SK-N-SH (cell line): ENCODE measurements at regions not wholly inside any gene's neighbourhood (a gene's known extent, or its start where the extent isn't known, plus 50 kb on each side); places are given as distances from the start of the nearest gene placed in this dataset.

Experiments used
- CTCF ChIA-PET: fragments of 300-600, 350-600 bp; formaldehyde crosslinking; extraction: SDS; loops from one replicate; lab custom pipeline; 2021; lab: Yijun Ruan, JAX
- POLR2A ChIA-PET: fragments of 350-600 bp; sonication (Branson Sonifier 250); formaldehyde crosslinking; extraction: SDS; loops from one replicate; lab custom pipeline; 2020; ENCODE audit warnings: antibody characterized with exemption, inconsistent platforms; lab: Yijun Ruan, JAX
- DNase-seq: peaks from one replicate; pipeline ENCODE4 v3.0.0; 2012
- H2AFZ ChIP-seq: fragments of 200-600 bp; sonication (generic); 2 replicates; pipeline ENCODE4 v1.8.1; 2016; ENCODE audit warnings: antibody characterized with exemption, mild to moderate bottlenecking, low read depth
- H3F3A ChIP-seq: fragments of 200-600 bp; sonication (generic); replicated peaks from 2 replicates; pipeline ENCODE3; 2016; ENCODE audit warnings: antibody characterized with exemption, mild to moderate bottlenecking; ENCODE audit not compliant: insufficient read depth
- H3K27ac ChIP-seq, 2 experiments: fragments of 200-500 bp in 1 of 2; fragments of 200-600 bp in 1 of 2; sonication (Bioruptor generic) in 1 of 2; sonication (generic), shearing (Covaris generic) in 1 of 2; 2 replicates each; pipeline versions ENCODE4 v1.5.1 to v1.6.1; 2014 to 2016; ENCODE audit warnings: low read depth in 2 of 2, inconsistent platforms in 1 of 2, low read length in 1 of 2, mild to moderate bottlenecking in 1 of 2, mixed read lengths in 1 of 2
- H3K27me3 ChIP-seq: fragments of 200-600 bp; sonication (generic), shearing (Covaris generic); 2 replicates; pipeline ENCODE4 v1.6.1; 2016; ENCODE audit warnings: mixed run types; ENCODE audit not compliant: insufficient read depth
- H3K36me3 ChIP-seq, 2 experiments: fragments of 200-500 bp in 1 of 2; fragments of 200-600 bp in 1 of 2; sonication (Bioruptor generic) in 1 of 2; sonication (generic) in 1 of 2; replicated peaks in 1 of 2; 2 replicates each; pipeline versions ENCODE3 to v1.5.1; 2014 to 2016; ENCODE audit warnings: low read length in 1 of 2, mild to moderate bottlenecking in 1 of 2; ENCODE audit not compliant: insufficient read depth in 2 of 2, control insufficient read depth in 1 of 2
- H3K4me1 ChIP-seq, 2 experiments: fragments of 200-500 bp in 1 of 2; fragments of 200-600 bp in 1 of 2; sonication (Bioruptor generic) in 1 of 2; sonication (generic), shearing (Covaris generic) in 1 of 2; 2 replicates each; pipeline versions ENCODE4 v1.5.1 to v1.6.1; 2014 to 2016; ENCODE audit warnings: low read depth in 1 of 2, low read length in 1 of 2, mixed run types in 1 of 2; ENCODE audit not compliant: insufficient read depth in 2 of 2, control insufficient read depth in 1 of 2
- H3K4me2 ChIP-seq: fragments of 200-600 bp; sonication (generic), shearing (Covaris generic); 2 replicates; pipeline ENCODE4 v1.6.1; 2017; ENCODE audit warnings: mixed run types
- H3K4me3 ChIP-seq, 2 experiments: fragments of 200-500 bp in 1 of 2; fragments of 200-600 bp in 1 of 2; sonication (Bioruptor generic) in 1 of 2; sonication (generic), shearing (Covaris generic) in 1 of 2; 2 replicates each; pipeline versions ENCODE4 v1.5.1 to v1.8.1; 2014 to 2016; ENCODE audit warnings: low read depth in 2 of 2, inconsistent platforms in 1 of 2, low read length in 1 of 2, mild to moderate bottlenecking in 1 of 2, mixed read lengths in 1 of 2, moderate library complexity in 1 of 2
- H3K79me2 ChIP-seq: fragments of 200-600 bp; sonication (generic); 2 replicates; pipeline ENCODE4 v1.8.1; 2017; ENCODE audit warnings: mild to moderate bottlenecking; ENCODE audit not compliant: insufficient read depth
- H3K9ac ChIP-seq: fragments of 200-600 bp; sonication (generic); 2 replicates; pipeline ENCODE4 v1.6.1; 2017; ENCODE audit warnings: mixed run types
- H3K9me2 ChIP-seq: fragments of 200-600 bp; sonication (generic); 2 replicates; pipeline ENCODE4 v1.6.1; 2017; ENCODE audit warnings: mixed run types
- H3K9me3 ChIP-seq: fragments of 200-600 bp; sonication (generic); 2 replicates; pipeline ENCODE4 v1.6.1; 2017; ENCODE audit warnings: mixed run types, mild to moderate bottlenecking, moderate library complexity
- H4K20me1 ChIP-seq: fragments of 200-600 bp; sonication (generic); 2 replicates; pipeline ENCODE4 v1.6.1; 2017; ENCODE audit warnings: mild to moderate bottlenecking, mixed run types; ENCODE audit not compliant: insufficient read depth
- EZH2phosphoT487 ChIP-seq: fragments of 200-600 bp; sonication (generic); IDR thresholded peaks from 2 replicates; pipeline ENCODE4 v1.6.1; 2017; ENCODE audit warnings: low read depth, mixed run types, mild to moderate bottlenecking, antibody characterized with exemption, moderate library complexity, borderline replicate concordance
- GABPA ChIP-seq: IDR thresholded peaks from 2 replicates; pipeline ENCODE4 v1.4.0; 2012; ENCODE audit warnings: low read depth, mild to moderate bottlenecking
- IRF3 ChIP-seq: fragments of 150-350 bp; IDR thresholded peaks from 2 replicates; pipeline ENCODE4 v1.6.1; 2016; ENCODE audit warnings: mild to moderate bottlenecking, low read depth, low read length
- MEF2A ChIP-seq: IDR thresholded peaks from 2 replicates; pipeline ENCODE4 v1.4.0; 2012; ENCODE audit warnings: low read depth, borderline replicate concordance
- NFIC ChIP-seq: IDR thresholded peaks from 2 replicates; pipeline ENCODE4 v1.4.0; 2012; ENCODE audit warnings: borderline replicate concordance
- NRF1 ChIP-seq: IDR thresholded peaks from 2 replicates; pipeline ENCODE4 v1.6.1; 2012; ENCODE audit warnings: low read depth, mild to moderate bottlenecking, low read length
- RAD21 ChIP-seq: IDR thresholded peaks from 2 replicates; pipeline ENCODE4 v1.6.1; 2012; ENCODE audit warnings: mild to moderate bottlenecking, low read length
- RXRA ChIP-seq: IDR thresholded peaks from 2 replicates; pipeline ENCODE4 v1.4.0; 2012; ENCODE audit warnings: low read depth, mild to moderate bottlenecking, borderline replicate concordance
- SIN3A ChIP-seq: IDR thresholded peaks from 2 replicates; pipeline ENCODE4 v1.6.1; 2012; ENCODE audit warnings: low read depth, mild to moderate bottlenecking, low read length, moderate library complexity, borderline replicate concordance
- SMC3 ChIP-seq: IDR thresholded peaks from 2 replicates; pipeline ENCODE4 v1.6.1; 2012; ENCODE audit warnings: low read depth, low read length, improper control_type of control experiment
- TCF12 ChIP-seq: IDR thresholded peaks from 2 replicates; pipeline ENCODE4 v1.4.0; 2012
- TEAD4 ChIP-seq: IDR thresholded peaks from 2 replicates; pipeline ENCODE4 v1.4.0; 2012; ENCODE audit warnings: mild to moderate bottlenecking, borderline replicate concordance; ENCODE audit not compliant: insufficient read depth
- YY1 ChIP-seq: IDR thresholded peaks from 2 replicates; pipeline ENCODE4 v1.4.0; 2012; ENCODE audit warnings: low read depth, mild to moderate bottlenecking
- WGBS: methylation state at CpG from one replicate; pipeline ENCODE4 v1.1.6; 2017; ENCODE audit warnings: low lambda C conversion rate; 5-methylcytosine and 5-hydroxymethylcytosine counted together
- TF ChIP-seq, protein P1 (sequence below): IDR thresholded peaks from 2 replicates; pipeline ENCODE4 v1.4.0; 2012; ENCODE audit warnings: low read depth, borderline replicate concordance
- TF ChIP-seq, protein P2 (sequence below): IDR thresholded peaks from 2 replicates; pipeline ENCODE4 v1.6.1; 2012; ENCODE audit warnings: mild to moderate bottlenecking, low read depth, low read length, moderate library complexity

DNA sequence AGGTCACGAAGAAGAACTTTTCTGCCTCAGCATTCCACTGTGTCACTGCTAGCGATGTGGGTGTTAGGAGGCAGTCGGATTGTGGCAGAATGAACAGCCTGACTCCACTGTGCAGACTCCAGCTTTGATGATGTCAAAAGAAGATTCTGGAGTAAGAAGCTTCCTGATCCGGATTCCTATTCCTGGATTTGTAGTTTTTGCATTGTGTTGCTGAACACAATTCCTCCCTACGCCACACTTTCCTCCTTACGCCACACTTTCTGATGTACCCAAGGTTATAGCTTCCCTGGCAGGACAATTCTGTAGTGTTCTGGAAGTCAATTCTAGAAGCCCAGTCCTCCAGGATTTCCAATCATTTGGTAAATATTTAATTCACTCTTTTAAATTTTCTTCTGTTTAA is 665.2 kb upstream of the ADGRL2 start:
- H3K9me2 ChIP-seq, result no peaks in the 10 kb centered on the region

GRCh38 chr1:81129776-81130175 is 671.0 kb upstream of the ADGRL2 start:
- Histone ChIP-seq H3K4me1 (no peaks in the 10 kb centered on the region; a peak in 1 of 4 replicates), H3K4me2 (no peak overlapping the region), H4K20me1 (no peaks in the 10 kb centered on the region), H3K9me2 (no peaks in the 10 kb centered on the region), H3K36me3 (no peaks in the 10 kb centered on the region), H2AFZ (no peak overlapping the region), H3K9ac (no peak overlapping the region), H3K79me2 (no peaks in the 10 kb centered on the region), H3K27me3 (no peaks in the 10 kb centered on the region), H3K27ac (no peak overlapping the region), H3K4me3 (no peak overlapping the region), H3K9me3 (no peaks in the 10 kb centered on the region), H3F3A (peaks cover 3% of the 10 kb centered on the region)
- WGBS, result 69% methylated on average over 3 of the region's 3 CpGs
- ChIA-PET POLR2A (no interaction called here), CTCF (interaction anchor here (0.7 kb wide), 1 partner anchor 17 kb away, joined by 4 read pairs; no protein-coding TSS in a partner anchor)
- DNase-seq, result no peak
- TF ChIP-seq EZH2phosphoT487, result no peak
- no peak for TF ChIP-seq SIN3A
- TF ChIP-seq IRF3, result no peak
- TF ChIP-seq TEAD4, result no peak
- TF ChIP-seq NRF1, result no peak
- no peak for TF ChIP-seq YY1
- TF ChIP-seq NFIC, result no peak
- TF ChIP-seq, protein P1, sequence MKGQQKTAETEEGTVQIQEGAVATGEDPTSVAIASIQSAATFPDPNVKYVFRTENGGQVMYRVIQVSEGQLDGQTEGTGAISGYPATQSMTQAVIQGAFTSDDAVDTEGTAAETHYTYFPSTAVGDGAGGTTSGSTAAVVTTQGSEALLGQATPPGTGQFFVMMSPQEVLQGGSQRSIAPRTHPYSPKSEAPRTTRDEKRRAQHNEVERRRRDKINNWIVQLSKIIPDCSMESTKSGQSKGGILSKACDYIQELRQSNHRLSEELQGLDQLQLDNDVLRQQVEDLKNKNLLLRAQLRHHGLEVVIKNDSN, result no peak
- TF ChIP-seq MEF2A, result no peak
- no peak for TF ChIP-seq RXRA
- TF ChIP-seq, protein P2, sequence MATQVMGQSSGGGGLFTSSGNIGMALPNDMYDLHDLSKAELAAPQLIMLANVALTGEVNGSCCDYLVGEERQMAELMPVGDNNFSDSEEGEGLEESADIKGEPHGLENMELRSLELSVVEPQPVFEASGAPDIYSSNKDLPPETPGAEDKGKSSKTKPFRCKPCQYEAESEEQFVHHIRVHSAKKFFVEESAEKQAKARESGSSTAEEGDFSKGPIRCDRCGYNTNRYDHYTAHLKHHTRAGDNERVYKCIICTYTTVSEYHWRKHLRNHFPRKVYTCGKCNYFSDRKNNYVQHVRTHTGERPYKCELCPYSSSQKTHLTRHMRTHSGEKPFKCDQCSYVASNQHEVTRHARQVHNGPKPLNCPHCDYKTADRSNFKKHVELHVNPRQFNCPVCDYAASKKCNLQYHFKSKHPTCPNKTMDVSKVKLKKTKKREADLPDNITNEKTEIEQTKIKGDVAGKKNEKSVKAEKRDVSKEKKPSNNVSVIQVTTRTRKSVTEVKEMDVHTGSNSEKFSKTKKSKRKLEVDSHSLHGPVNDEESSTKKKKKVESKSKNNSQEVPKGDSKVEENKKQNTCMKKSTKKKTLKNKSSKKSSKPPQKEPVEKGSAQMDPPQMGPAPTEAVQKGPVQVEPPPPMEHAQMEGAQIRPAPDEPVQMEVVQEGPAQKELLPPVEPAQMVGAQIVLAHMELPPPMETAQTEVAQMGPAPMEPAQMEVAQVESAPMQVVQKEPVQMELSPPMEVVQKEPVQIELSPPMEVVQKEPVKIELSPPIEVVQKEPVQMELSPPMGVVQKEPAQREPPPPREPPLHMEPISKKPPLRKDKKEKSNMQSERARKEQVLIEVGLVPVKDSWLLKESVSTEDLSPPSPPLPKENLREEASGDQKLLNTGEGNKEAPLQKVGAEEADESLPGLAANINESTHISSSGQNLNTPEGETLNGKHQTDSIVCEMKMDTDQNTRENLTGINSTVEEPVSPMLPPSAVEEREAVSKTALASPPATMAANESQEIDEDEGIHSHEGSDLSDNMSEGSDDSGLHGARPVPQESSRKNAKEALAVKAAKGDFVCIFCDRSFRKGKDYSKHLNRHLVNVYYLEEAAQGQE, result no peak
- no peak for TF ChIP-seq TCF12
- no peak for TF ChIP-seq RAD21
- TF ChIP-seq GABPA, result no peak

More for the DNA sequence above, 665.2 kb upstream of the ADGRL2 start:
- POLR2A ChIA-PET, result no interaction called here
- Histone ChIP-seq H3K36me3 (no peaks in the 10 kb centered on the region), H3K9ac (no peak overlapping the region), H4K20me1 (no peaks in the 10 kb centered on the region), H2AFZ (no peak overlapping the region), H3F3A (peaks cover 3% of the 10 kb centered on the region), H3K27me3 (no peaks in the 10 kb centered on the region), H3K9me3 (no peaks in the 10 kb centered on the region), H3K79me2 (no peaks in the 10 kb centered on the region), H3K4me2 (no peak overlapping the region), H3K4me3 (no peak overlapping the region), H3K27ac (no peak overlapping the region), H3K4me1 (no peaks in the 10 kb centered on the region; a peak in 1 of 4 replicates)
- DNase-seq, result no peak
- CTCF ChIA-PET, result no interaction called here
- WGBS, result 96% methylated on average over 6 of the region's 6 CpGs
- TF ChIP-seq YY1 (no peak), SMC3 (no peak), SIN3A (no peak), RAD21 (no peak)
- TF ChIP-seq, protein P2, result no peak
